ENCODE measurements at regions not wholly inside any gene's neighbourhood (a gene's known extent, or its start where the extent isn't known, plus 50 kb on each side); places are given as distances from the start of the nearest gene placed in this dataset.

- Histone ChIP-seq H3K27me3 (no peaks in the 10 kb centered on the region), H3K4me1 (no peaks in the 10 kb centered on the region), H3K36me3 (no peaks in the 10 kb centered on the region), H3K9me3 (no peaks in the 10 kb centered on the region), H3K4me3 (replicated peaks in 1 of 3) (no peak overlapping the region), H3K27ac (no peak overlapping the region)
- no peak for TF ChIP-seq CTCF (IDR thresholded peaks at IDR 0.05)
- TF ChIP-seq POLR2A (IDR thresholded peaks at IDR 0.05) = no peak
- no peak for DNase-seq
- intact Hi-C loops (cut with DNase I) = no loop called here
Measured at GRCh38 chr3:34876997-34877396, 762.3 kb upstream of the ARPP21 start.

- intact Hi-C loops (cut with DNase I) = no loop called here
- 84 to 85% methylated on average over 1 of the region's 1 CpG for WGBS, 2 donors
- no peaks in the 10 kb centered on the region for H3K27me3 ChIP-seq
- TF ChIP-seq CTCF (IDR thresholded peaks at IDR 0.05) = no peak
- no peak for TF ChIP-seq POLR2A (IDR thresholded peaks at IDR 0.05)
- no peak for DNase-seq
- H3K36me3 ChIP-seq = no peaks in the 10 kb centered on the region
- no peaks in the 10 kb centered on the region for H3K4me1 ChIP-seq
- no peak overlapping the region for H3K4me3 ChIP-seq (replicated peaks in 1 of 3)
- no peak overlapping the region for H3K27ac ChIP-seq
- H3K9me3 ChIP-seq = no peaks in the 10 kb centered on the region
Measured at GRCh38 chr3:34878488-34878887, 760.8 kb upstream of the ARPP21 start.

- no peaks in the 10 kb centered on the region for H3K9me3 ChIP-seq
- 44 to 46% methylated on average over 1 of the region's 1 CpG for WGBS, 2 donors
- H3K4me1 ChIP-seq = no peaks in the 10 kb centered on the region
- TF ChIP-seq POLR2A (IDR thresholded peaks at IDR 0.05) (no peak), CTCF (IDR thresholded peaks at IDR 0.05) (no peak)
- H3K27me3 ChIP-seq = no peaks in the 10 kb centered on the region
- H3K4me3 ChIP-seq (replicated peaks in 1 of 3) = no peak overlapping the region
- no peaks in the 10 kb centered on the region for H3K36me3 ChIP-seq
- no peak for DNase-seq
- intact Hi-C loops (cut with DNase I) = no loop called here
- H3K27ac ChIP-seq = no peak overlapping the region
Measured at GRCh38 chr3:34881026-34881425, 758.3 kb upstream of the ARPP21 start.

- Histone ChIP-seq H3K27ac (no peak overlapping the region), H3K9me3 (no peaks in the 10 kb centered on the region), H3K27me3 (no peaks in the 10 kb centered on the region), H3K36me3 (no peaks in the 10 kb centered on the region), H3K4me3 (replicated peaks in 1 of 3) (no peak overlapping the region), H3K4me1 (no peaks in the 10 kb centered on the region)
- TF ChIP-seq POLR2A (IDR thresholded peaks at IDR 0.05) (no peak), CTCF (IDR thresholded peaks at IDR 0.05) (no peak)
- no peak for DNase-seq
- whole genome bisulfite sequencing, 2 donors = 85 to 86% methylated on average over 2 of the region's 2 CpGs
- intact Hi-C loops (cut with DNase I) = no loop called here
Measured at GRCh38 chr3:34882764-34883163, 756.6 kb upstream of the ARPP21 start.

GRCh38 chr3:34884007-34884406 lies 755.3 kb upstream of the ARPP21 start:
- DNase-seq = no peak
- Histone ChIP-seq H3K4me1 (no peaks in the 10 kb centered on the region), H3K27ac (no peak overlapping the region), H3K9me3 (no peaks in the 10 kb centered on the region), H3K27me3 (no peaks in the 10 kb centered on the region), H3K4me3 (replicated peaks in 1 of 3) (no peak overlapping the region), H3K36me3 (no peaks in the 10 kb centered on the region)
- 74% methylated on average over 2 of the region's 2 CpGs for WGBS, 2 donors
- intact Hi-C loops (cut with DNase I) = no loop called here
- TF ChIP-seq POLR2A (IDR thresholded peaks at IDR 0.05) (no peak), CTCF (IDR thresholded peaks at IDR 0.05) (no peak)
